Bronchial epithelial cell (primary cell): ENCODE measurements at regions not wholly inside any gene's neighbourhood (a gene's known extent, or its start where the extent isn't known, plus 50 kb on each side); places are given as distances from the start of the nearest gene placed in this dataset.
"Not testable (repeated sequence)": the region's sequence is repeated elsewhere in the genome, so short reads cannot be mapped to it uniquely, and the experiment has no call there.

Source experiments
- DNase-seq: peaks from one replicate; pipeline ENCODE4 v3.0.0-alpha.2; 2010; ENCODE audit warnings: low read depth
- FAIRE-seq: peaks from 2 replicates; lab custom pipeline; 2011; peaks lifted over from hg19 to GRCh38; lab: Jason Lieb, UNC
- H3K27me3 ChIP-seq: 2 replicates; pipeline ENCODE4 v1.5.1; 2011; ENCODE audit warnings: low read length; ENCODE audit not compliant: control insufficient read depth, insufficient read depth
- H3K36me3 ChIP-seq: 2 replicates; pipeline ENCODE4 v1.5.1; 2011; ENCODE audit warnings: low read length; ENCODE audit not compliant: control insufficient read depth, insufficient read depth
- H3K4me3 ChIP-seq: 2 replicates; pipeline ENCODE4 v1.5.1; 2011; ENCODE audit warnings: mild to moderate bottlenecking, low read depth, low read length, control low read depth
- CTCF ChIP-seq: IDR thresholded peaks from 2 replicates; pipeline ENCODE4 v1.5.1; 2011; ENCODE audit warnings: mild to moderate bottlenecking, moderate library complexity, low read length, control low read depth, inconsistent platforms; ENCODE audit not compliant: insufficient read depth, severe bottlenecking

DNA sequence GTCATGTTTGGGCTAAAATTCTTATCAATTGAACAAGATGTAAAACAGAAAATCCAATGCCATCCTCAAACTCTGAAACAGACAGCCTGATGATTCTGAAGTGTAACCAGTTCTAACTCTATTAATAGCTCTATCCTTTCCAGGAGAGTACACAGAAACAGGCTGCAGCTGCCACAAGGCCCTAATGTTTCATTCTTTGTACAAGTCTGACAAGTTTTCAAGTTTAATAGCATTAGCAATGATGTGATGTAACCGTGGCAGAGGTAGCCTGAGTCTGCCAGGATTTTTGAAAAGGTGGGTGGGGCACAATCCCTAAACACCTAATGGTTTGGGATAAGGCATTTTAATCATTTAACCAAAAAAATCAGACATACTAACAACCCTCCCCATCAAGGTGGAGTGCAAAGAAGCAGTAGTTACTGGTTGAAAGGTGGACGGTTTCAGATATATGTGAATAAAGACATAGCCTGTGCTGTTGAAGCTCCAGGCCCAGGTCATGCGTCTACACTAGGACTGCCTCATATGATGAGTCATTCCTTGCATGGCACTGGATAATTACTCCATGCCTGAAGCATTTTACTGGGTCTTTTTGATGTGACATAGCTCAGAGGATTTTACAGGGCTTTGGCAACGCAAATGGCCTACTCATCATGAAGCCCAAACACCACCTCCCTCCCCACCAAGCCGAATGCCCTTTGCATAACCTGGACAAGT lies 145.1 kb upstream of the GRIP1 start:
- Histone ChIP-seq H3K4me3 (no peak overlapping the region), H3K36me3 (no peaks in the 10 kb centered on the region), H3K27me3 (no peaks in the 10 kb centered on the region)
- FAIRE-seq = no peak
- DNase-seq = peak; percentile 93
- no peak for TF ChIP-seq CTCF

DNA sequence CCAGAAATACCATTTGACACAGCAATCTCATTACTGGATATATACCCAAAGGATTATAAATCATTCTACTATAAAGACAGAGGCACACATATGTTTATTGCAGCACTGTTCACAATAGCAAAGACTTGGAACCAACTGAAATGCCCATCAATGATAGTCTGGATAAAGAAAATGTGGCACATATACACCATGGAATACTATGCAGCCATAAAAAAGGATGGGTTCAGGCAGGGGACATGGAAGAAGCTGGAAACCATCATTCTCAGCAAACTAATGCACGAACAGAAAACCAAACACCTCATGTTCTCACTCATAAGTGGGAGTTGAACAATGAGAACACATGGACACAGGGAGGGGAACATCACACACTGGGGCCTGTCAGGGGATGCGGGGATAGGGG lies 147.0 kb upstream of the GRIP1 start:
- not testable (repeated sequence) for H3K27me3 ChIP-seq, H3K4me3 ChIP-seq, DNase-seq, H3K36me3 ChIP-seq, FAIRE-seq

- Histone ChIP-seq H3K36me3 (no peaks in the 10 kb centered on the region), H3K27me3 (no peaks in the 10 kb centered on the region), H3K4me3 (no peak overlapping the region)
- no peak for TF ChIP-seq CTCF
- FAIRE-seq (peak; percentile 28), DNase-seq (peak; percentile 92)
Observed at GRCh38 chr12:66829660-66830325, 150.9 kb upstream of the GRIP1 start.

DNA sequence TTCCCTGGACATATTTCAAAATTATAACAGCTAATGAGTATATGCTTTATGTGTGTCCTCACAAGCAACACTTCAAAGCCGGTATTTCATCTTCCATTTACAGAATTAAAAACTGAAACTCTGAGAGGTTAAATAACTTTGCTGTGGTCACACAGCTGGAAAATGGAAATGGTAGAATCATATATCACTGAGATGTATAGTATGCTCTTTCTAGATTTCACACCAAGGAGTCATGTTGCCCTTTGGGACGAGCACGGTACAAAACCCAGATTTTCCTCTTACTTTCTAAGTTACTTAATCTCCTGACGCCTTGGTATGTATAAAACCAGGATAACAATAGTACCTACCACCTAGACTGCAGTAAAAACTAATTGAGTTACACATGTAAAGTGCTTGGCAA lies 152.6 kb upstream of the GRIP1 start:
- no peak overlapping the region for H3K4me3 ChIP-seq
- H3K36me3 ChIP-seq = no peaks in the 10 kb centered on the region
- no peak for FAIRE-seq
- no peak for TF ChIP-seq CTCF
- no peak for DNase-seq
- no peaks in the 10 kb centered on the region for H3K27me3 ChIP-seq

GRCh38 chr12:66832997-66833396 lies 154.1 kb upstream of the GRIP1 start:
- TF ChIP-seq CTCF = no peak
- no peaks in the 10 kb centered on the region for H3K27me3 ChIP-seq
- DNase-seq (no peak), FAIRE-seq (no peak)
- H3K36me3 ChIP-seq = no peaks in the 10 kb centered on the region
- H3K4me3 ChIP-seq = no peak overlapping the region

- Histone ChIP-seq H3K4me3 (no peak overlapping the region), H3K27me3 (no peaks in the 10 kb centered on the region), H3K36me3 (no peaks in the 10 kb centered on the region)
- DNase-seq = no peak
- no peak for TF ChIP-seq CTCF
- no peak for FAIRE-seq
Observed at GRCh38 chr12:66836623-66837310, 157.9 kb upstream of the GRIP1 start.
